H1 (cell line): ENCODE measurements at regions not wholly inside any gene's neighbourhood (a gene's known extent, or its start where the extent isn't known, plus 50 kb on each side); places are given as distances from the start of the nearest gene placed in this dataset.

Source experiments
- CTCF ChIA-PET: fragments of 300-600 bp; sonication (Branson Sonifier 250); formaldehyde crosslinking; loops from one replicate; lab custom pipeline; 2021; ENCODE audit not compliant: partially characterized antibody; lab: Charles Lee
- POLR2A ChIA-PET: fragments of 300-600 bp; sonication (Branson Sonifier 250); formaldehyde crosslinking; loops from one replicate; lab custom pipeline; 2021; ENCODE audit warnings: inconsistent platforms; ENCODE audit not compliant: partially characterized antibody; lab: Charles Lee
- DNase-seq, 2 experiments: peaks; one replicate each; pipeline versions ENCODE4 v3.0.0 to v3.0.0-alpha.2; 2010 to 2022; ENCODE audit warnings: low spot score in 2 of 2, low read depth in 1 of 2, mixed read lengths in 1 of 2
- FAIRE-seq: peaks from 2 replicates; lab custom pipeline; 2011; peaks lifted over from hg19 to GRCh38; lab: Jason Lieb, UNC
- H2AFZ ChIP-seq: 2 replicates; pipeline ENCODE4 v1.8.1; 2012; ENCODE audit warnings: low read length, inconsistent platforms
- H2AK5ac ChIP-seq: 2 replicates; pipeline ENCODE4 v1.6.1; 2013; ENCODE audit warnings: low read depth, low read length
- H2BK120ac ChIP-seq: replicated peaks from 2 replicates; pipeline ENCODE3; 2013; ENCODE audit warnings: low read depth, low read length, inconsistent platforms
- H2BK12ac ChIP-seq: 2 replicates; pipeline ENCODE4 v1.6.1; 2013; ENCODE audit warnings: low read depth, low read length
- H2BK15ac ChIP-seq: 2 replicates; pipeline ENCODE4 v1.6.1; 2013; ENCODE audit warnings: low read length
- H2BK20ac ChIP-seq: 2 replicates; pipeline ENCODE4 v1.6.1; 2013; ENCODE audit warnings: low read length
- H2BK5ac ChIP-seq: 2 replicates; pipeline ENCODE4 v1.6.1; 2013; ENCODE audit warnings: low read depth, low read length
- H3K14ac ChIP-seq: 2 replicates; pipeline ENCODE4 v1.6.1; 2013; ENCODE audit warnings: inconsistent platforms; ENCODE audit not compliant: insufficient read length
- H3K18ac ChIP-seq: 2 replicates; pipeline ENCODE4 v1.6.1; 2013; ENCODE audit warnings: low read length; ENCODE audit errors: extremely low read depth
- H3K23ac ChIP-seq: 2 replicates; pipeline ENCODE4 v1.6.1; 2013; ENCODE audit warnings: inconsistent platforms; ENCODE audit not compliant: insufficient read length
- H3K23me2 ChIP-seq: 2 replicates; pipeline ENCODE4 v1.6.1; 2013; ENCODE audit warnings: low read depth, low read length
- H3K27ac ChIP-seq: 2 replicates; pipeline ENCODE4 v1.6.1; 2011; ENCODE audit warnings: low read depth, low read length, inconsistent platforms
- H3K27me3 ChIP-seq, 4 experiments: replicated peaks in 1 of 4; 1 replicate in 1 of 4; 2 replicates in 3 of 4; pipeline versions ENCODE4 v1.6.1 to v1.8.1; 2011 to 2013; ENCODE audit warnings: low read length in 3 of 4, mild to moderate bottlenecking in 3 of 4, inconsistent platforms in 2 of 4, mixed read lengths in 2 of 4, moderate library complexity in 1 of 4; ENCODE audit not compliant: control insufficient read depth in 3 of 4, insufficient read depth in 3 of 4; ENCODE audit errors: extremely low read depth in 1 of 4
- H3K36me3 ChIP-seq, 4 experiments: 2 replicates each; pipeline versions ENCODE4 v1.6.1 to v1.8.1; 2011 to 2013; ENCODE audit warnings: mild to moderate bottlenecking in 4 of 4, low read length in 3 of 4, moderate library complexity in 2 of 4, control low read depth in 1 of 4, inconsistent platforms in 1 of 4; ENCODE audit not compliant: insufficient read depth in 4 of 4, control insufficient read depth in 2 of 4
- H3K4ac ChIP-seq: replicated peaks from 2 replicates; pipeline ENCODE3; 2013; ENCODE audit warnings: low read length, low read depth, mixed read lengths, inconsistent platforms; ENCODE audit not compliant: insufficient read length
- H3K4me1 ChIP-seq, 4 experiments: replicated peaks in 1 of 4; 1 replicate in 1 of 4; 2 replicates in 3 of 4; pipeline versions ENCODE4 v1.6.1 to v1.8.1; 2011 to 2013; ENCODE audit warnings: low read length in 3 of 4, inconsistent platforms in 2 of 4, mixed read lengths in 1 of 4; ENCODE audit not compliant: insufficient read depth in 4 of 4, control insufficient read depth in 3 of 4
- H3K4me2 ChIP-seq, 2 experiments: 2 replicates each; pipeline versions ENCODE4 v1.6.1 to v1.8.1; 2011 to 2013; ENCODE audit warnings: low read depth in 2 of 2, low read length in 2 of 2, control low read depth in 1 of 2, inconsistent platforms in 1 of 2, mild to moderate bottlenecking in 1 of 2; ENCODE audit not compliant: insufficient read depth in 1 of 2
- H3K4me3 ChIP-seq, 4 experiments: fragments of 200-600, 300-600 bp in 1 of 4; sonication (generic), shearing (Covaris generic), sonication (Bioruptor Twin) in 1 of 4; 2 replicates each; pipeline versions ENCODE4 v1.5.1 to v1.8.1; 2011 to 2016; ENCODE audit warnings: low read length in 4 of 4, low read depth in 3 of 4, control low read depth in 2 of 4, inconsistent platforms in 2 of 4, mild to moderate bottlenecking in 2 of 4, mixed read lengths in 1 of 4, moderate library complexity in 1 of 4; ENCODE audit not compliant: insufficient read depth in 2 of 4; ENCODE audit errors: extremely low read depth in 1 of 4
- H3K56ac ChIP-seq: replicated peaks from 2 replicates; pipeline ENCODE3; 2013; ENCODE audit warnings: low read depth, mild to moderate bottlenecking, mixed read lengths, low read length, inconsistent platforms; ENCODE audit not compliant: insufficient read length
- H3K79me1 ChIP-seq: 2 replicates; pipeline ENCODE4 v1.6.1; 2013; ENCODE audit warnings: low read depth, low read length, control low read depth
- H3K79me2 ChIP-seq, 2 experiments: 2 replicates each; pipeline versions ENCODE4 v1.6.1 to v1.8.1; 2012 to 2013; ENCODE audit warnings: low read length in 2 of 2, mild to moderate bottlenecking in 2 of 2, inconsistent platforms in 1 of 2; ENCODE audit not compliant: insufficient read depth in 2 of 2, control insufficient read depth in 1 of 2
- H3K9ac ChIP-seq, 4 experiments: replicated peaks in 1 of 4; 1 replicate in 1 of 4; 2 replicates in 3 of 4; pipeline versions ENCODE4 v1.6.1 to v1.8.1; 2011 to 2013; ENCODE audit warnings: low read depth in 3 of 4, low read length in 3 of 4, control low read depth in 2 of 4, mild to moderate bottlenecking in 2 of 4, moderate library complexity in 2 of 4, inconsistent platforms in 1 of 4; ENCODE audit errors: extremely low read depth in 1 of 4
- H3K9me3 ChIP-seq, 2 experiments: 2 replicates each; pipeline versions ENCODE4 v1.6.1 to v1.8.1; 2012 to 2013; ENCODE audit warnings: mild to moderate bottlenecking in 2 of 2, moderate library complexity in 2 of 2, control low read depth in 1 of 2, inconsistent platforms in 1 of 2, low read depth in 1 of 2, low read length in 1 of 2, mixed read lengths in 1 of 2; ENCODE audit not compliant: insufficient read depth in 2 of 2
- H4K20me1 ChIP-seq, 2 experiments: replicated peaks in 1 of 2; 2 replicates each; pipeline versions ENCODE3 to v1.8.1; 2011 to 2013; ENCODE audit warnings: inconsistent platforms in 2 of 2, low read length in 2 of 2, mild to moderate bottlenecking in 1 of 2; ENCODE audit not compliant: insufficient read depth in 2 of 2, control insufficient read depth in 1 of 2
- H4K5ac ChIP-seq: 2 replicates; pipeline ENCODE4 v1.6.1; 2013; ENCODE audit warnings: low read length, low read depth, mixed read lengths, inconsistent platforms; ENCODE audit not compliant: insufficient read length
- H4K8ac ChIP-seq: 2 replicates; pipeline ENCODE4 v1.8.0; 2013; ENCODE audit warnings: mild to moderate bottlenecking, moderate library complexity, low read length, inconsistent platforms; ENCODE audit not compliant: insufficient read depth; ENCODE audit errors: extremely low read depth
- H4K91ac ChIP-seq: replicated peaks from 2 replicates; pipeline ENCODE3; 2013; ENCODE audit warnings: low read length, mixed read lengths, inconsistent platforms; ENCODE audit not compliant: insufficient read length
- CHD2 ChIP-seq: IDR thresholded peaks from 2 replicates; pipeline ENCODE4 v1.6.1; 2012; ENCODE audit warnings: low read length, improper control_type of control experiment
- KDM5A ChIP-seq: fragments of 200-600 bp; IDR thresholded peaks from 2 replicates; pipeline ENCODE4 v1.7.1; 2012; ENCODE audit warnings: mild to moderate bottlenecking, low read length, inconsistent platforms, mixed read lengths
- TCF12 ChIP-seq: IDR thresholded peaks from 2 replicates; pipeline ENCODE4 v1.6.1; 2011; ENCODE audit warnings: low read depth, mild to moderate bottlenecking, low read length
- WGBS, 2 experiments: shearing (Covaris generic) in 1 of 2; methylation state at CpG; one replicate each; pipeline versions ENCODE4 v1.1.6 to v1.1.7; 2013 to 2015; ENCODE audit warnings: low lambda C conversion rate in 2 of 2, mixed read lengths in 2 of 2, inconsistent platforms in 1 of 2, low coverage in 1 of 2, missing lambda C conversion rate in 1 of 2; ENCODE audit not compliant: insufficient replicate concordance in 2 of 2, insufficient coverage in 1 of 2, insufficient read length in 1 of 2; ENCODE audit errors: extremely low coverage in 1 of 2, missing lambda C conversion rate in 1 of 2; 5-methylcytosine and 5-hydroxymethylcytosine counted together

DNA sequence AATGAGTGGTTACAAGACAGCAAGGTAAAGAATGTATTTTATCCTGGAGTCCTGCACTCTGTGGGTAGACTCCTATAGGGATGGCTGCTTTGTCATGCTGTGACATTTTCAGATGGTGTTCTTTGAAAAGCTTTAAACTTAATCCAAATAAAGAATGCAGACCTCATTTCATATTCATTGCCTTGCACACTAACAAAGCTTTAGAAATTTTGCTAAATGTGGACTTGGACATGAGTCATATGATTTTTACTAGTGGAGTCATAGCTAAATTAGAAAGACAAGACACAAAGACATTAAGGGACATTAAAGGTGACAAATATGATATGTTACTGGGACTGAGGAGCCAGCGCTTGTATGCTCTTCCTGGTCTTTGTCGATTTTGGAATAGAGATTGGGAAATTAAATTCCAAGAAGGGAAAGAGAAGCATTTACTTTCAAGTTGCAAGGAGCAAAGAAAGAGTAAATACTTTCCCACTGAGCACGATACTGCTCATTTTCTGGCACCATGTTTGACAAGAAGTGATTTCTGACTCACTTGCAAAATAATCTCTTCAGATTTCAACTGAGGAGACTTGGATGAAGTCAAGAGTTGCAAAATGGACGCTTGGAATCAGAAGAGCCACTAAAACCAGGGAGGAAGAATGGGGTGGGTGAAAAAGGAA, 152.9 kb upstream of the MYOCD start:
- H3K4ac ChIP-seq: no peak overlapping the region
- ChIA-PET CTCF (no interaction called here), POLR2A (no interaction called here)
- H3K23me2 ChIP-seq: no peaks in the 10 kb centered on the region
- H3K27me3 ChIP-seq: no peaks in the 10 kb centered on the region
- H3K36me3 ChIP-seq: no peaks in the 10 kb centered on the region
- H2BK15ac ChIP-seq: no peak overlapping the region
- no peak overlapping the region for H3K18ac ChIP-seq
- H3K27ac ChIP-seq: no peak overlapping the region
- no peak overlapping the region for H3K14ac ChIP-seq
- no peak overlapping the region for H3K4me2 ChIP-seq
- H3K4me1 ChIP-seq: no peaks in the 10 kb centered on the region
- DNase-seq (no peak), FAIRE-seq (no peak)
- H2BK5ac ChIP-seq: no peak overlapping the region
- no peaks in the 10 kb centered on the region for H3K79me2 ChIP-seq
- H2BK120ac ChIP-seq: no peak overlapping the region
- no peak overlapping the region for H4K5ac ChIP-seq
- H2BK20ac ChIP-seq: no peak overlapping the region
- H2AFZ ChIP-seq: no peak overlapping the region; the same call in 1 of the 2 replicates
- no peak overlapping the region for H3K4me3 ChIP-seq
- no peaks in the 10 kb centered on the region for H4K20me1 ChIP-seq
- H3K23ac ChIP-seq: no peak overlapping the region
- H2BK12ac ChIP-seq: no peak overlapping the region
- no peak overlapping the region for H3K9ac ChIP-seq
- H4K8ac ChIP-seq: no peak overlapping the region
- whole genome bisulfite sequencing, 2 experiments: 93% methylated on average over 4 of the region's 4 CpGs; no CpG with 5 or more reads in 1 of the 2 experiments
- no peak overlapping the region for H3K56ac ChIP-seq
- H2AK5ac ChIP-seq: no peak overlapping the region
- H3K79me1 ChIP-seq: no peaks in the 10 kb centered on the region
- H4K91ac ChIP-seq: no peak overlapping the region
- no peak for TF ChIP-seq TCF12
- TF ChIP-seq KDM5A: no peak
- TF ChIP-seq CHD2: no peak
- H3K9me3 ChIP-seq: no peaks in the 10 kb centered on the region
